Choroid plexus epithelial cell (primary cell): ENCODE measurements at regions not wholly inside any gene's neighbourhood (a gene's known extent, or its start where the extent isn't known, plus 50 kb on each side); places are given as distances from the start of the nearest gene placed in this dataset.

Source experiments
- DNase-seq: peaks from one replicate; pipeline ENCODE4 v3.0.0-alpha.2; 2010; ENCODE audit warnings: low read depth
- H3K4me3 ChIP-seq: 2 replicates; pipeline ENCODE4 v1.5.1; 2011; ENCODE audit warnings: low read depth, mild to moderate bottlenecking, control low read depth, low read length, moderate library complexity
- CTCF ChIP-seq: conservative IDR thresholded peaks from 2 replicates; pipeline ENCODE4 v1.5.1; 2011; ENCODE audit warnings: low read depth, mild to moderate bottlenecking, control low read depth, inconsistent platforms, low read length, moderate library complexity

GRCh38 chr16:61596655-61597054 is 439.6 kb downstream of the CDH8 start:
- no peak for TF ChIP-seq CTCF

DNA sequence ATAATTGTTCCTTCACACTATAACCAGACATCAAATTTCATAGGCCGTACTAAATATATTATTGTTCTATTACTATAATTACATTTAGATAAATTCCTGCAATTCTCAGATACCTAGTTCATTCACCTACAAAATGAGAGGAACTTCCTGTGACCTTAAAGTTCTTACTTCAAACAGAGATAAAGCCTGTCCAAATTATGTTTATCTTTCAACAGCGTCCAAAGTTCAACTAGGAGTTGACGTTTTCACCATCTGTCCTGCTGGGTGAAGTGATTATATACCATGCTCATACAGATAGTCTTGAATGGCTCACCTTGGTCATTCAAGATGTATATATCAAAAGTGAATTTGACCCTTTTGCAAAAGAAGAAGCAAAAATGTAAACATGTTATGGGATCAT is 440.6 kb downstream of the CDH8 start:
- DNase-seq: no peak
- no peak overlapping the region for H3K4me3 ChIP-seq
- TF ChIP-seq CTCF: no peak

More at GRCh38 chr16:61596655-61597054, 439.6 kb downstream of the CDH8 start:
- no peak for DNase-seq
- no peak overlapping the region for H3K4me3 ChIP-seq

- DNase-seq: no peak
Observed at GRCh38 chr16:61590577-61590976, 445.7 kb downstream of the CDH8 start.

GRCh38 chr16:61587526-61587925 is 448.7 kb downstream of the CDH8 start:
- no peak overlapping the region for H3K4me3 ChIP-seq
- no peak for DNase-seq
- no peak for TF ChIP-seq CTCF

More at GRCh38 chr16:61590577-61590976, 445.7 kb downstream of the CDH8 start:
- H3K4me3 ChIP-seq: no peak overlapping the region
- TF ChIP-seq CTCF: no peak

GRCh38 chr16:61581417-61582046 is 454.7 kb downstream of the CDH8 start:
- DNase-seq: no peak
- no peak overlapping the region for H3K4me3 ChIP-seq
- TF ChIP-seq CTCF: no peak

GRCh38 chr16:61580579-61580978 is 455.7 kb downstream of the CDH8 start:
- TF ChIP-seq CTCF: no peak
- no peak for DNase-seq
- no peak overlapping the region for H3K4me3 ChIP-seq

DNA sequence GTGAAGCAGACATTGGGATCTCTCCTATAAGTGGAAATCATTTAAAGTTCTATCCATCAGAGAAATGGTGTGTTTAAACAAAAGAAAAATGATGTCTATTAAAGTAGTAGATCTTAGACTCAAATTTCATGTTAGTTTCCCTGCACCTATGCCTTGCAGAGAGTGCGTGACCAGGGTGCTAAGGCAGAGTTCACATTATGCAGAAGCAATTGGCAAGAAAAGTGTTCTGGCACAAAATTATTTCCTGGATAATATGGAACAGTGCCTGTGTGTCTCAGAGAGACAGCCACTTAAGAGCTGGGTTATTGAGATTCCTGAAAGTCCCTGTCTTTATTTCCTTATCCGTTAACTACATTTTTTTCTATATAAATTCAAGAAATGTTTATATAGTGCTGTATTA is 457.0 kb downstream of the CDH8 start:
- DNase-seq: no peak
- no peak overlapping the region for H3K4me3 ChIP-seq
- no peak for TF ChIP-seq CTCF
